ENCODE measurements at regions not wholly inside any gene's neighbourhood (a gene's known extent, or its start where the extent isn't known, plus 50 kb on each side); places are given as distances from the start of the nearest gene placed in this dataset.

GRCh38 chr9:38138276-38138675 is 69.2 kb upstream of the SHB start:
- 58 to 59% methylated on average over 4 of the region's 4 CpGs for WGBS, 2 experiments (ENCODE audit: low coverage in 1 of 2, low lambda C conversion rate in 2 of 2, missing lambda C conversion rate in 2 of 2)
- H3K27ac ChIP-seq = no peak overlapping the region
- TF ChIP-seq EZH2 (IDR thresholded peaks at IDR 0.05; ENCODE audit: insufficient read depth, poor library complexity, severe bottlenecking) (no peak), EZH2phosphoT487 (IDR thresholded peaks at IDR 0.05; ENCODE audit: insufficient read depth, low read depth) (no peak)
- H3K4me1 ChIP-seq (ENCODE audit: insufficient read depth) = peaks cover 14% of the 10 kb centered on the region
- H2AFZ ChIP-seq = no peak overlapping the region
- H3K9ac ChIP-seq = no peak overlapping the region
- DNase-seq = no peak
- no peak overlapping the region for H3K4me2 ChIP-seq (ENCODE audit: unreplicated experiment)
- no peak overlapping the region for H3K4me3 ChIP-seq
- H3K79me2 ChIP-seq (ENCODE audit: insufficient read depth) = no peaks in the 10 kb centered on the region
- H3K9me3 ChIP-seq (ENCODE audit: low read depth) = no peaks in the 10 kb centered on the region
- peaks cover 11% of the 10 kb centered on the region for H3F3A ChIP-seq (ENCODE audit: insufficient read depth)
- H3K27me3 ChIP-seq (replicated peaks; ENCODE audit: insufficient read depth) = peaks cover 51% of the 10 kb centered on the region
- H3K9me2 ChIP-seq (ENCODE audit: insufficient read depth) = no peaks in the 10 kb centered on the region
- H4K20me1 ChIP-seq (ENCODE audit: insufficient read depth) = no peaks in the 10 kb centered on the region
- H3K36me3 ChIP-seq (ENCODE audit: low read depth) = no peaks in the 10 kb centered on the region
- in situ Hi-C loops (cut with MboI) = no loop called here

- in situ Hi-C loops (cut with MboI) = no loop called here
- H3K9me2 ChIP-seq (ENCODE audit: insufficient read depth) = no peaks in the 10 kb centered on the region
- 64% methylated on average over 5 of the region's 5 CpGs for WGBS, 2 experiments (ENCODE audit: low coverage in 1 of 2, low lambda C conversion rate in 2 of 2, missing lambda C conversion rate in 2 of 2)
These were observed 68.3 kb upstream of the SHB start for GRCh38 chr9:38137342-38137741.

GRCh38 chr9:38136386-38136785 is 67.4 kb upstream of the SHB start:
- Histone ChIP-seq H3K27ac (no peak overlapping the region), H3K27me3 (replicated peaks; ENCODE audit: insufficient read depth) (peaks cover 48% of the 10 kb centered on the region), H3K4me1 (ENCODE audit: insufficient read depth) (peaks cover 3% of the 10 kb centered on the region), H4K20me1 (ENCODE audit: insufficient read depth) (no peaks in the 10 kb centered on the region), H2AFZ (no peak overlapping the region), H3K79me2 (ENCODE audit: insufficient read depth) (no peaks in the 10 kb centered on the region), H3K9me2 (ENCODE audit: insufficient read depth) (no peaks in the 10 kb centered on the region), H3K36me3 (ENCODE audit: low read depth) (no peaks in the 10 kb centered on the region), H3K4me3 (no peak overlapping the region), H3K9ac (no peak overlapping the region), H3K9me3 (ENCODE audit: low read depth) (no peaks in the 10 kb centered on the region), H3K4me2 (ENCODE audit: unreplicated experiment) (no peak overlapping the region), H3F3A (ENCODE audit: insufficient read depth) (peaks cover 4% of the 10 kb centered on the region; the same call in 1 of the 2 replicates)
- TF ChIP-seq EZH2 (IDR thresholded peaks at IDR 0.05; ENCODE audit: insufficient read depth, poor library complexity, severe bottlenecking) = no peak
- TF ChIP-seq EZH2phosphoT487 (IDR thresholded peaks at IDR 0.05; ENCODE audit: insufficient read depth, low read depth) = no peak
- no peak for DNase-seq
- WGBS, 2 experiments (ENCODE audit: low coverage in 1 of 2, low lambda C conversion rate in 2 of 2, missing lambda C conversion rate in 2 of 2) = 89 to 96% methylated on average over 2 of the region's 2 CpGs
- in situ Hi-C loops (cut with MboI) = no loop called here

More at GRCh38 chr9:38137342-38137741, 68.3 kb upstream of the SHB start:
- Histone ChIP-seq H3K27ac (no peak overlapping the region), H3K4me1 (ENCODE audit: insufficient read depth) (peaks cover 11% of the 10 kb centered on the region), H3K4me3 (no peak overlapping the region), H2AFZ (no peak overlapping the region), H3K9me3 (ENCODE audit: low read depth) (no peaks in the 10 kb centered on the region), H3K4me2 (ENCODE audit: unreplicated experiment) (no peak overlapping the region), H4K20me1 (ENCODE audit: insufficient read depth) (no peaks in the 10 kb centered on the region), H3K27me3 (replicated peaks; ENCODE audit: insufficient read depth) (peaks cover 48% of the 10 kb centered on the region), H3K9ac (no peak overlapping the region), H3K79me2 (ENCODE audit: insufficient read depth) (no peaks in the 10 kb centered on the region), H3F3A (ENCODE audit: insufficient read depth) (peaks cover 11% of the 10 kb centered on the region), H3K36me3 (ENCODE audit: low read depth) (no peaks in the 10 kb centered on the region)
- no peak for DNase-seq
- TF ChIP-seq EZH2phosphoT487 (IDR thresholded peaks at IDR 0.05; ENCODE audit: insufficient read depth, low read depth) (no peak), EZH2 (IDR thresholded peaks at IDR 0.05; ENCODE audit: insufficient read depth, poor library complexity, severe bottlenecking) (no peak)

- no peaks in the 10 kb centered on the region for H4K20me1 ChIP-seq (ENCODE audit: insufficient read depth)
- no peak overlapping the region for H3K27ac ChIP-seq
- H3K4me2 ChIP-seq (ENCODE audit: unreplicated experiment) = no peak overlapping the region
- H3K9me3 ChIP-seq (ENCODE audit: low read depth) = no peaks in the 10 kb centered on the region
- no peak for DNase-seq
- WGBS, 2 experiments (ENCODE audit: low coverage in 1 of 2, low lambda C conversion rate in 2 of 2, missing lambda C conversion rate in 2 of 2) = 72 to 82% methylated on average over 6 of the region's 6 CpGs
- no peak overlapping the region for H2AFZ ChIP-seq
- TF ChIP-seq EZH2 (IDR thresholded peaks at IDR 0.05; ENCODE audit: insufficient read depth, poor library complexity, severe bottlenecking) = no peak
- no peak for TF ChIP-seq EZH2phosphoT487 (IDR thresholded peaks at IDR 0.05; ENCODE audit: insufficient read depth, low read depth)
- in situ Hi-C loops (cut with MboI) = loop anchor here (5.0 kb wide), 1 partner anchor 37 kb away; no protein-coding TSS in a partner anchor
- no peak overlapping the region for H3K4me3 ChIP-seq
- H3K9me2 ChIP-seq (ENCODE audit: insufficient read depth) = no peaks in the 10 kb centered on the region
- no peak overlapping the region for H3K9ac ChIP-seq
- H3K27me3 ChIP-seq (replicated peaks; ENCODE audit: insufficient read depth) = peaks cover 34% of the 10 kb centered on the region
- no peaks in the 10 kb centered on the region for H3K79me2 ChIP-seq (ENCODE audit: insufficient read depth)
- no peaks in the 10 kb centered on the region for H3F3A ChIP-seq (ENCODE audit: insufficient read depth)
- no peaks in the 10 kb centered on the region for H3K4me1 ChIP-seq (ENCODE audit: insufficient read depth)
- no peaks in the 10 kb centered on the region for H3K36me3 ChIP-seq (ENCODE audit: low read depth)
These were observed 65.7 kb upstream of the SHB start for GRCh38 chr9:38134611-38135237.
